ENCODE measurements at regions not wholly inside any gene's neighbourhood (a gene's known extent, or its start where the extent isn't known, plus 50 kb on each side); places are given as distances from the start of the nearest gene placed in this dataset.

- TF ChIP-seq, protein P1, sequence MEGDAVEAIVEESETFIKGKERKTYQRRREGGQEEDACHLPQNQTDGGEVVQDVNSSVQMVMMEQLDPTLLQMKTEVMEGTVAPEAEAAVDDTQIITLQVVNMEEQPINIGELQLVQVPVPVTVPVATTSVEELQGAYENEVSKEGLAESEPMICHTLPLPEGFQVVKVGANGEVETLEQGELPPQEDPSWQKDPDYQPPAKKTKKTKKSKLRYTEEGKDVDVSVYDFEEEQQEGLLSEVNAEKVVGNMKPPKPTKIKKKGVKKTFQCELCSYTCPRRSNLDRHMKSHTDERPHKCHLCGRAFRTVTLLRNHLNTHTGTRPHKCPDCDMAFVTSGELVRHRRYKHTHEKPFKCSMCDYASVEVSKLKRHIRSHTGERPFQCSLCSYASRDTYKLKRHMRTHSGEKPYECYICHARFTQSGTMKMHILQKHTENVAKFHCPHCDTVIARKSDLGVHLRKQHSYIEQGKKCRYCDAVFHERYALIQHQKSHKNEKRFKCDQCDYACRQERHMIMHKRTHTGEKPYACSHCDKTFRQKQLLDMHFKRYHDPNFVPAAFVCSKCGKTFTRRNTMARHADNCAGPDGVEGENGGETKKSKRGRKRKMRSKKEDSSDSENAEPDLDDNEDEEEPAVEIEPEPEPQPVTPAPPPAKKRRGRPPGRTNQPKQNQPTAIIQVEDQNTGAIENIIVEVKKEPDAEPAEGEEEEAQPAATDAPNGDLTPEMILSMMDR (conservative IDR thresholded peaks at IDR 0.05; ENCODE audit: low read depth, low read length): no peak
- H3K4me3 ChIP-seq (ENCODE audit: low read depth, low read length): no peak overlapping the region
- no peak for DNase-seq (ENCODE audit: low read depth)
Observed at GRCh38 chr10:83612746-83613145, 526.6 kb upstream of the GHITM start.

- no peak for DNase-seq (ENCODE audit: low read depth)
- TF ChIP-seq, protein P1 (conservative IDR thresholded peaks at IDR 0.05; ENCODE audit: low read depth, low read length): no peak
- H3K4me3 ChIP-seq (ENCODE audit: low read depth, low read length): no peak overlapping the region
Observed at GRCh38 chr10:83617172-83617571, 522.1 kb upstream of the GHITM start.

DNA sequence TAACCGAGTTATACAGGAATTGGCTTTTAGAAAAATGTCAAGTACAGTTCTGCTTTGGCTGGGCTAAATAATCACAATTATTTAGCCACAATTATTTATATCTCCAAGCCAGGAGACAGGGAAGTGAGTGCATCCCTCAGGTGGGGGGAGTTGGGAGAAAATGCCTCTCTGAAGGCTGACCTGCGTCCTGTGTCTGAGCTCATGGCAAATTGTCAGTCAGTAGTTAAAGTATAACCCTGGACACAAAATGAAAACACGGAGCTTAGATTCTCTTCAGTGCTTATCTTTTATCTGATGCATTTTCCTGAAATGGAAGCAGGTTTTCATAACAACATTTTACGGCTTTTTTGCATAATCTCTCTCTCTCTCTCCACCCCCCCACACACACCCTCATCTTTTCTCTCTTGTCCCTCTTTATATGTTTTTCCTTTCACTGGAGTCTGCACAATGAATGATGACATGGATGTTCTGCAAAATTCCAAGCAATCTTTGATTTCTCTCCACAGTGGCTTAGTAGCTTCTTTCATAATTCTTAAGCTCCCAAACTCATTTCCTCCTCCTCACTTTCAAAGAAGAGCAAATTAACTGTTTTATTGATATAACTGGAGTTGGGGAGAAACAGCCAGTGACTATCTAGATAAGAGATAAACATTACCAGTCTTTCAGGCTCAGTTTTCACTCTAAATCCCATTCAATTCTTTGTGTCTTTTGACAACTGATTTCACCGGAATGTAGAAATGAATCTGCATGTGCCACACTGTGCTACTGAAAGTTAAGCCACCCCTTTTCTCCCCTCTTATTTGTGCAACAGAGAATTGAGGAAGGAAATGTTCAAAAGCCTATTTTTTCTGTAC lies 521.4 kb upstream of the GHITM start:
- H3K4me3 ChIP-seq (ENCODE audit: low read depth, low read length): no peak overlapping the region
- no peak for DNase-seq (ENCODE audit: low read depth)
- TF ChIP-seq, protein P1 (conservative IDR thresholded peaks at IDR 0.05; ENCODE audit: low read depth, low read length): no peak

DNA sequence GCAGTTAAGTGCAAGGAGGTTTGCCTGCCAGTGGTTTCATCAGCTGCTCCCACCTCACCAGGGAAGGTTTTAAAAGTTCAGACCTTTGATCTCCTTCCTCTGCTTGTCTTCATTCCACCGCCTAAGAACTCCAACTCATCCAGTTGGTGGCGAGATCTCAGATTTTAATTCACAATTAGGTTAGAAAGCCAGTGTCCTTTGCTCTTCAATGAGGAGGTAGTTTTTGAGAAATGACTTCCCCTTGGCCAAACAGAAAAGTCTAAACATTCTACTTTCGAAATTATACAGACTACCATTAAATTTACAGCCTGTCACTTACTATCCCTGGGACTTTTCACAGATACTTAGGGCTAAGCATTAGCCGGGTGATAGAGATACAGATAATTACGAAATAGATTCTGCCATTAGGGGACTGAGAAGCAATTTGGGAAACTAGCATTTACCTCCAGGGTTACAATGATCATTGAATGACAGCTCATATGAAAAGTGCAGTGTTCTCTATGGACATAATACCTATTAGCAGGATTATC lies 513.4 kb upstream of the GHITM start:
- H3K4me3 ChIP-seq (ENCODE audit: low read depth, low read length): no peak overlapping the region
- TF ChIP-seq, protein P1 (conservative IDR thresholded peaks at IDR 0.05; ENCODE audit: low read depth, low read length): no peak
- DNase-seq (ENCODE audit: low read depth): no peak

- no peak overlapping the region for H3K4me3 ChIP-seq (ENCODE audit: low read depth, low read length)
- TF ChIP-seq, protein P1 (conservative IDR thresholded peaks at IDR 0.05; ENCODE audit: low read depth, low read length): no peak
- DNase-seq (ENCODE audit: low read depth): no peak
Observed at GRCh38 chr10:83632701-83633100, 506.6 kb upstream of the GHITM start.

- TF ChIP-seq, protein P1 (conservative IDR thresholded peaks at IDR 0.05; ENCODE audit: low read depth, low read length): no peak
- no peak overlapping the region for H3K4me3 ChIP-seq (ENCODE audit: low read depth, low read length)
- DNase-seq (ENCODE audit: low read depth): no peak
Observed at GRCh38 chr10:83633547-83633946, 505.8 kb upstream of the GHITM start.

GRCh38 chr10:83636826-83637225 lies 502.5 kb upstream of the GHITM start:
- no peak overlapping the region for H3K4me3 ChIP-seq (ENCODE audit: low read depth, low read length)
- DNase-seq (ENCODE audit: low read depth): no peak
- TF ChIP-seq, protein P1 (conservative IDR thresholded peaks at IDR 0.05; ENCODE audit: low read depth, low read length): no peak
